Esophagus muscularis mucosa (tissue), 4 donors: ENCODE measurements at regions not wholly inside any gene's neighbourhood (a gene's known extent, or its start where the extent isn't known, plus 50 kb on each side); places are given as distances from the start of the nearest gene placed in this dataset.

Experiments
- DNase-seq: peaks from one replicate; pipeline ENCODE4 v3.0.0-alpha.2; 2017; ENCODE audit errors: extremely low spot score
- H3K27ac ChIP-seq, 4 donors: fragments of 200-600 bp; sonication (generic); replicated peaks in 1 of 4; 1 replicate in 3 of 4; 2 replicates in 1 of 4; pipeline ENCODE4 v1.5.1; 2016 to 2019; ENCODE audit warnings: mild to moderate bottlenecking in 1 of 4
- H3K27me3 ChIP-seq, 4 donors: fragments of 200-600 bp; sonication (generic); one replicate each; pipeline versions ENCODE4 v1.5.1 to v1.6.0; 2016 to 2019
- H3K36me3 ChIP-seq, 4 donors: fragments of 200-600 bp; sonication (generic); one replicate each; pipeline ENCODE4 v1.5.1; 2016 to 2019
- H3K4me1 ChIP-seq, 4 donors: fragments of 200-600 bp; sonication (generic); one replicate each; pipeline ENCODE4 v1.5.1; 2016 to 2019
- H3K4me3 ChIP-seq, 4 donors: fragments of 200-600 bp; sonication (generic); 1 replicate in 2 of 4; 2 replicates in 2 of 4; pipeline ENCODE4 v1.5.1; 2016 to 2019; ENCODE audit warnings: mild to moderate bottlenecking in 4 of 4, moderate library complexity in 1 of 4
- H3K9me3 ChIP-seq, 4 donors: fragments of 200-600 bp; sonication (generic); 1 replicate in 3 of 4; 2 replicates in 1 of 4; pipeline ENCODE4 v1.5.1; 2016 to 2019
- CTCF ChIP-seq, 3 experiments: fragments of 200-600 bp in 2 of 3; fragments of 450-650 bp in 1 of 3; sonication (generic) in 2 of 3; IDR thresholded peaks; one replicate each; pipeline ENCODE4 v1.5.1; 2017 to 2019; ENCODE audit warnings: antibody characterized with exemption in 3 of 3, mild to moderate bottlenecking in 2 of 3, moderate library complexity in 1 of 3
- EP300 ChIP-seq: sonication (generic); formaldehyde crosslinking; IDR thresholded peaks from one replicate; pipeline ENCODE4 v1.6.1; 2017; ENCODE audit warnings: antibody characterized with exemption
- POLR2A ChIP-seq: fragments of 450-650 bp; IDR thresholded peaks from one replicate; pipeline ENCODE4 v1.6.1; 2017; ENCODE audit warnings: antibody characterized with exemption, moderate library complexity, mild to moderate bottlenecking, low read depth
- POLR2AphosphoS5 ChIP-seq, 2 donors: sonication (generic); formaldehyde crosslinking; IDR thresholded peaks; one replicate each; pipeline ENCODE4 v1.6.1; 2017; ENCODE audit warnings: antibody characterized with exemption in 2 of 2
- WGBS: methylation state at CpG from one replicate; pipeline ENCODE4 v1.1.5; 2018; 5-methylcytosine and 5-hydroxymethylcytosine counted together
- intact Hi-C: fragments of 100-400 bp; cut with DNase I; formaldehyde crosslinking; loops from one replicate; pipeline ENCODE4 v1.15.1; 2023

GRCh38 chr6:139522511-139523220 lies 148.2 kb upstream of the CITED2 start:
- 31% methylated on average over 3 of the region's 3 CpGs for WGBS
- Histone ChIP-seq H3K27me3 (no peaks in the 10 kb centered on the region), H3K27ac (no peak overlapping the region), H3K4me3 (no peak overlapping the region), H3K4me1 (peaks cover 0 to 34% (median 9%) of the 10 kb centered on the region in 4 donors), H3K36me3 (no peaks in the 10 kb centered on the region), H3K9me3 (no peaks in the 10 kb centered on the region)
- DNase-seq: no peak
- TF ChIP-seq EP300 (no peak), POLR2AphosphoS5 (IDR thresholded peaks at IDR 0.05) (no peak), POLR2A (no peak), CTCF (IDR thresholded peaks at IDR 0.05) (no peak)
- intact Hi-C loops: no loop called here

- no peak for TF ChIP-seq CTCF (IDR thresholded peaks at IDR 0.05)
- no peak for TF ChIP-seq POLR2AphosphoS5 (IDR thresholded peaks at IDR 0.05)
- no peak for TF ChIP-seq EP300
- no peak for TF ChIP-seq POLR2A
- H3K4me1 ChIP-seq: peaks cover 0 to 34% (median 9%) of the 10 kb centered on the region in 4 donors
- no peak overlapping the region for H3K4me3 ChIP-seq
- 90% methylated on average over 3 of the region's 3 CpGs for WGBS
- no peak for DNase-seq
- H3K27ac ChIP-seq: no peak overlapping the region
- intact Hi-C loops: no loop called here
- H3K9me3 ChIP-seq: no peaks in the 10 kb centered on the region
- no peaks in the 10 kb centered on the region for H3K36me3 ChIP-seq
- H3K27me3 ChIP-seq: no peaks in the 10 kb centered on the region
These were observed 146.9 kb upstream of the CITED2 start for GRCh38 chr6:139521338-139521737.

DNA sequence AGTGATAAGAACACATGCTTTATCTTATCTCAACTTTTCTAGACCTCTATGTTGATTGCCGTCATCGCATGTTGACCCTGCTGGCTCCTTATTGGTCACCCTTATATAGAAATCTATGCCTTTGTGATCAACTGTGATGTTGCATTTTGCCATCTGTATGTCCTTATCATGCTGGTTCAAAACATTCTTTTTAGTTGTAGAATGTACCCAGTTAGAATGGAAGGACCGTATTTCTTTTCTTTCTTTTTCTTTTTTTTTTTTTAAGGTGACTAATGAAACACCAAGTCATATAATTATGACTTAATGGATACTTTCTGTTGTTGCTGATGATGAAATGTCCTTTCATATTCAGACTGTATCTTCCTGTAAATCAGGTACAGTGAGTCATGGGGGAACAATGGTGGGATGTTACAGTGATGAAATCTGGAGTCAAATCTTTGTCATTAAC lies 145.9 kb upstream of the CITED2 start:
- TF ChIP-seq POLR2AphosphoS5 (IDR thresholded peaks at IDR 0.05) (peak in 1 of 2 donors; percentile 12), CTCF (IDR thresholded peaks at IDR 0.05) (no peak), POLR2A (no peak), EP300 (no peak)
- no peak overlapping the region for H3K27ac ChIP-seq
- no peaks in the 10 kb centered on the region for H3K27me3 ChIP-seq
- H3K9me3 ChIP-seq: no peaks in the 10 kb centered on the region
- intact Hi-C loops: no loop called here
- peaks cover 0 to 26% (median 6%) of the 10 kb centered on the region in 4 donors for H3K4me1 ChIP-seq
- H3K4me3 ChIP-seq: no peak overlapping the region
- 88% methylated on average over 3 of the region's 3 CpGs for WGBS
- DNase-seq: no peak
- no peaks in the 10 kb centered on the region for H3K36me3 ChIP-seq

DNA sequence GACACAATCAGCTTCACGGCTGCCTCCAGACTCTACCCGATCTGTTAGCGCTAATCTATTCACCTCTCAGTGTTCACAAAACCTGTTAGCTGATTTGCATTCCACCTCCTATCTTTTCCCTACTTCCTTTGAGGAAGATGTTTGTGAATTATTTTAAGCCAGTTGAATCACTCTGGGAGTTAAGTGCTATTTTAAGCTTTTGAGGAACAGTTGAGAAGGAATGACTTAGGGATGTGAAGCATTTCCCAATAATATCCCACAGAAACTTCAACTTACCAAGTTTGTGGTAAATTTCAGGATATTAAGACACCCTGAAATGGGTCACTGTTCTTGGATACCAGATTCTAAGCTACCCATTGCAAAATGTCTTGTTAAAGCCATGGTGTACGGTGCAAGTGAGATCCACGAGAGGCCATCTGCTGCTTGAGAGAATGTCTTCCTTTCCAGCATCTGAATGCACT lies 145.2 kb upstream of the CITED2 start:
- intact Hi-C loops: no loop called here

More for the DNA sequence above, 145.2 kb upstream of the CITED2 start:
- no peak overlapping the region for H3K4me3 ChIP-seq
- TF ChIP-seq POLR2AphosphoS5 (IDR thresholded peaks at IDR 0.05) (no peak), POLR2A (no peak), CTCF (IDR thresholded peaks at IDR 0.05) (no peak), EP300 (no peak)
- WGBS: 91% methylated on average over 5 of the region's 5 CpGs
- H3K36me3 ChIP-seq: no peaks in the 10 kb centered on the region
- no peak for DNase-seq
- H3K27ac ChIP-seq: no peak overlapping the region
- no peaks in the 10 kb centered on the region for H3K27me3 ChIP-seq
- no peaks in the 10 kb centered on the region for H3K9me3 ChIP-seq
- H3K4me1 ChIP-seq: peaks cover 0 to 20% (median 3%) of the 10 kb centered on the region in 4 donors
